OCI-LY3 (cell line): ENCODE measurements at regions not wholly inside any gene's neighbourhood (a gene's known extent, or its start where the extent isn't known, plus 50 kb on each side); places are given as distances from the start of the nearest gene placed in this dataset.
"Not testable (repeated sequence)": the region's sequence is repeated elsewhere in the genome, so short reads cannot be mapped to it uniquely, and the experiment has no call there.

ENCODE experiments used
- H2AFZ ChIP-seq: fragments of 200-600, 300-600 bp; shearing (Covaris generic); 2 replicates; pipeline ENCODE4 v1.6.0; 2014; ENCODE audit warnings: antibody characterized with exemption, low read depth, low read length
- H3K27ac ChIP-seq: fragments of 200-600, 300-600 bp; sonication (generic); 2 replicates; pipeline ENCODE4 v1.5.1; 2014; ENCODE audit warnings: mild to moderate bottlenecking, low read length, moderate library complexity, mixed read lengths
- H3K27me3 ChIP-seq: fragments of 200-600, 300-600 bp; sonication (generic); 2 replicates; pipeline ENCODE4 v1.6.1; 2014; ENCODE audit warnings: low read depth, low read length, mixed read lengths
- H3K36me3 ChIP-seq: fragments of 200-600, 300-600 bp; sonication (generic); replicated peaks from 2 replicates; pipeline ENCODE3; 2014; ENCODE audit warnings: low read depth, low read length, mixed read lengths
- H3K4me1 ChIP-seq: fragments of 300-600, 200-600 bp; sonication (generic); 2 replicates; pipeline ENCODE4 v1.6.1; 2014; ENCODE audit warnings: low read length, mixed read lengths
- H3K4me2 ChIP-seq: fragments of 200-600, 300-600 bp; sonication (generic); 2 replicates; pipeline ENCODE4 v1.6.1; 2014; ENCODE audit warnings: low read length, mixed read lengths
- H3K4me3 ChIP-seq: fragments of 300-600, 200-600 bp; sonication (generic); 2 replicates; pipeline ENCODE4 v1.5.1; 2014; ENCODE audit warnings: antibody characterized with exemption, mild to moderate bottlenecking, low read length, moderate library complexity
- H3K79me2 ChIP-seq: fragments of 300-600, 200-600 bp; shearing (Covaris generic); 2 replicates; pipeline ENCODE4 v1.6.1; 2014; ENCODE audit warnings: mild to moderate bottlenecking, low read length, mixed read lengths
- H3K9ac ChIP-seq: fragments of 300-600, 200-600 bp; shearing (Covaris generic); 2 replicates; pipeline ENCODE4 v1.6.0; 2014; ENCODE audit warnings: mild to moderate bottlenecking, low read length, moderate library complexity
- H3K9me3 ChIP-seq: fragments of 200-600, 300-600 bp; shearing (Covaris generic); 2 replicates; pipeline ENCODE4 v1.6.1; 2014; ENCODE audit warnings: low read length, mixed read lengths; ENCODE audit not compliant: insufficient read depth
- H4K20me1 ChIP-seq: fragments of 200-600, 300-600 bp; sonication (generic); 2 replicates; pipeline ENCODE4 v1.6.1; 2016; ENCODE audit warnings: low read length, mixed read lengths; ENCODE audit not compliant: insufficient read depth
- CTCF ChIP-seq: fragments of 200-600, 300-600 bp; sonication (generic); IDR thresholded peaks from 2 replicates; pipeline ENCODE4 v1.5.1; 2014; ENCODE audit warnings: antibody characterized with exemption, low read length, low read depth
- EZH2phosphoT487 ChIP-seq: fragments of 200-600 bp; shearing (Covaris generic); IDR thresholded peaks from 2 replicates; pipeline ENCODE4 v1.6.1; 2018; ENCODE audit warnings: antibody characterized with exemption, mixed run types, low read depth

- Histone ChIP-seq H3K27ac (no peak overlapping the region), H3K79me2 (no peaks in the 10 kb centered on the region), H3K36me3 (no peaks in the 10 kb centered on the region), H3K4me3 (no peak overlapping the region), H4K20me1 (no peaks in the 10 kb centered on the region), H3K27me3 (no peaks in the 10 kb centered on the region), H3K4me2 (no peak overlapping the region), H3K4me1 (no peaks in the 10 kb centered on the region), H3K9me3 (no peaks in the 10 kb centered on the region), H3K9ac (no peak overlapping the region), H2AFZ (no peak overlapping the region)
- TF ChIP-seq EZH2phosphoT487 (no peak), CTCF (no peak)
These were observed 613.1 kb downstream of the PKHD1 start for GRCh38 chr6:51474022-51474975.

DNA sequence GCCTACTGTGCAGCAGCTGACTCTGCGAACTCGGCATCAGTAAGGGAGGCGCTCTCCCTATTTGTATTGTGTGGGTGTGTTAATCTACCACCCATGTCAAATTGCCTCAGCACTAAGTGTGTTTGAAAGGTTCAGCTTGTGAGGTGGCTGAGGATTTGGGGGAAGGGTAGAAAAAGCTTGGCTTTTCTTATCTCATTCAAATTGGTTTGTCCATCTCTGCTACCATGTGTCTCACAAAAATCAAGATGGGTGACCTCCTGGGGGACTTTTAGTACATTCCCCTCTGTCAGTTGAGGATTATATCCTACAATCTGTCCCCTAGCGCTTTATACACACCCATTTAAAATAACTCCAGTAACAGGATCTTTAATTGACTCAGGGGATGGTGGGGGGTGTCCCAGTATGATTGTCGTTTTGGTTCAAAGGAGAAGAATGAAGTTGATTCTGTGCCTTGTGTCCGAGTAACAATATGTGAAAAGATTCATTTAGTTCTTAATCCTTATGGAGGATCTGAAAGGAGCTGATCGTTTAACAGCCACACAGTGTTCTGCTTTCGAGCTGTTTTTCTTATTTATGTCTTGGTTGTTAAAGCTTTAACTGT, 609.6 kb downstream of the PKHD1 start:
- TF ChIP-seq CTCF (no peak), EZH2phosphoT487 (no peak)
- no peaks in the 10 kb centered on the region for H3K9me3 ChIP-seq
- H2AFZ ChIP-seq = no peak overlapping the region
- H3K79me2 ChIP-seq = no peaks in the 10 kb centered on the region
- no peak overlapping the region for H3K9ac ChIP-seq
- H3K4me3 ChIP-seq = no peak overlapping the region
- H4K20me1 ChIP-seq = no peaks in the 10 kb centered on the region
- H3K4me2 ChIP-seq = no peak overlapping the region
- no peaks in the 10 kb centered on the region for H3K4me1 ChIP-seq
- no peak overlapping the region for H3K27ac ChIP-seq
- H3K27me3 ChIP-seq = no peaks in the 10 kb centered on the region
- H3K36me3 ChIP-seq = no peaks in the 10 kb centered on the region

- Histone ChIP-seq H3K79me2 (no peaks in the 10 kb centered on the region), H3K4me2 (no peak overlapping the region), H4K20me1 (no peaks in the 10 kb centered on the region), H3K27ac (no peak overlapping the region), H3K4me1 (no peaks in the 10 kb centered on the region), H3K36me3 (no peaks in the 10 kb centered on the region), H3K9me3 (no peaks in the 10 kb centered on the region), H2AFZ (no peak overlapping the region), H3K4me3 (no peak overlapping the region), H3K9ac (no peak overlapping the region), H3K27me3 (no peaks in the 10 kb centered on the region)
- TF ChIP-seq CTCF = no peak
- no peak for TF ChIP-seq EZH2phosphoT487
These were observed 608.1 kb downstream of the PKHD1 start for GRCh38 chr6:51479296-51479695.

- Histone ChIP-seq H3K27ac (no peak overlapping the region), H3K79me2 (no peaks in the 10 kb centered on the region), H3K27me3 (no peaks in the 10 kb centered on the region), H4K20me1 (no peaks in the 10 kb centered on the region), H3K4me3 (no peak overlapping the region), H2AFZ (no peak overlapping the region), H3K4me2 (no peak overlapping the region), H3K9me3 (no peaks in the 10 kb centered on the region), H3K36me3 (no peaks in the 10 kb centered on the region), H3K4me1 (no peaks in the 10 kb centered on the region), H3K9ac (no peak overlapping the region)
- no peak for TF ChIP-seq CTCF
- no peak for TF ChIP-seq EZH2phosphoT487
These were observed 607.4 kb downstream of the PKHD1 start for GRCh38 chr6:51480040-51480439.

- not testable (repeated sequence) for H4K20me1 ChIP-seq, H3K27ac ChIP-seq, H3K36me3 ChIP-seq, H3K4me2 ChIP-seq, H3K9me3 ChIP-seq, H3K9ac ChIP-seq, H2AFZ ChIP-seq, H3K4me3 ChIP-seq, H3K27me3 ChIP-seq, H3K4me1 ChIP-seq, H3K79me2 ChIP-seq
These were observed 601.5 kb downstream of the PKHD1 start for GRCh38 chr6:51485869-51486268.
